ENCODE measurements at regions not wholly inside any gene's neighbourhood (a gene's known extent, or its start where the extent isn't known, plus 50 kb on each side); places are given as distances from the start of the nearest gene placed in this dataset.
"Not testable (repeated sequence)": the region's sequence is repeated elsewhere in the genome, so short reads cannot be mapped to it uniquely, and the experiment has no call there.

DNA sequence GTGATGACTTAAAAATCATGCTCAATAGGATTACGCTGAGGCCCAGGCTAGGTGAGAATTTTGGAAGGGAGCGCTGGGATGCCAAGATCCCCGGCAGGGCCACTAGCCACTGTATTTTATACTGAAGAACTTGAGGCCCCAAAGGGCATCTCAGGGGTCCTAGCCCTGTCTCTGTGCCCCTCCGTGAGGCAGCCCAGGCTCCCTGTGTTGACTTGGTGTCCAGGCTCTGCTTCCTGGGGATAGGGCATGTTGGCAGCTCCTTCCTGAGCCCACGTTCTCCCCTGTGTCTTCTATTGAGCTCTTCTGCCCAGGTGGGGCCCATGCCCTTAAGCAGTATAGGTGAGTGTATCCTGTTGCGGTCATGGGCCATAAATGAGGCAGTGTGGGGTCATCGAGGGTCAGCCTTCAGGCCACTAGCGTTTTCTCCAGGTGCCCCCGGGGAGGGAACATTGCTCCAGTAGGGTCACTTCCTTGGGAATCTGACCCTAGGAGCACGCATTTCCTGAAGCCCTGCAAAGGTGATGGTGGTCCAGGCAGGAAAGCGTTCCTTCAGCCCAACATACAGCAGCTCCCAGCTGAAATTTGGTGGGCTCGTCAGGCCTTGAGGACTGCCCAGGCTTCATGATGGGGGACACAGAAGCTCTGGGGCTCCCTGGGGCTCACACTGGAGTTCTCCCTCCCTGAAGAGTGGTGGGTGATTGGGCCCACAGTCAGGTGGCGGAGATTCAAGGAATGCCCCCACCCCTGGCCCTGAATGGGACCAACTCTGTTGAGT is 189.4 kb downstream of the UBE3A start:
- TF ChIP-seq CTCF (IDR thresholded peaks at IDR 0.05; ENCODE audit: insufficient read depth, low read depth, low read length, missing control alignments), result no peak
- H3K4me3 ChIP-seq (ENCODE audit: low read depth, low read length), result no peak overlapping the region
- DNase-seq (ENCODE audit: low read depth), result no peak

- no peak for TF ChIP-seq CTCF (IDR thresholded peaks at IDR 0.05; ENCODE audit: insufficient read depth, low read depth, low read length, missing control alignments)
- no peak overlapping the region for H3K4me3 ChIP-seq (ENCODE audit: low read depth, low read length)
- DNase-seq (ENCODE audit: low read depth), result no peak
Observed at GRCh38 chr15:25250011-25250596, 188.7 kb downstream of the UBE3A start.

GRCh38 chr15:25250906-25251622 is 187.8 kb downstream of the UBE3A start:
- H3K4me3 ChIP-seq (ENCODE audit: low read depth, low read length), result no peak overlapping the region
- no peak for TF ChIP-seq CTCF (IDR thresholded peaks at IDR 0.05; ENCODE audit: insufficient read depth, low read depth, low read length, missing control alignments)
- no peak for DNase-seq (ENCODE audit: low read depth)

GRCh38 chr15:25251700-25252390 is 187.0 kb downstream of the UBE3A start:
- no peak for DNase-seq (ENCODE audit: low read depth)
- no peak overlapping the region for H3K4me3 ChIP-seq (ENCODE audit: low read depth, low read length)
- no peak for TF ChIP-seq CTCF (IDR thresholded peaks at IDR 0.05; ENCODE audit: insufficient read depth, low read depth, low read length, missing control alignments)

DNA sequence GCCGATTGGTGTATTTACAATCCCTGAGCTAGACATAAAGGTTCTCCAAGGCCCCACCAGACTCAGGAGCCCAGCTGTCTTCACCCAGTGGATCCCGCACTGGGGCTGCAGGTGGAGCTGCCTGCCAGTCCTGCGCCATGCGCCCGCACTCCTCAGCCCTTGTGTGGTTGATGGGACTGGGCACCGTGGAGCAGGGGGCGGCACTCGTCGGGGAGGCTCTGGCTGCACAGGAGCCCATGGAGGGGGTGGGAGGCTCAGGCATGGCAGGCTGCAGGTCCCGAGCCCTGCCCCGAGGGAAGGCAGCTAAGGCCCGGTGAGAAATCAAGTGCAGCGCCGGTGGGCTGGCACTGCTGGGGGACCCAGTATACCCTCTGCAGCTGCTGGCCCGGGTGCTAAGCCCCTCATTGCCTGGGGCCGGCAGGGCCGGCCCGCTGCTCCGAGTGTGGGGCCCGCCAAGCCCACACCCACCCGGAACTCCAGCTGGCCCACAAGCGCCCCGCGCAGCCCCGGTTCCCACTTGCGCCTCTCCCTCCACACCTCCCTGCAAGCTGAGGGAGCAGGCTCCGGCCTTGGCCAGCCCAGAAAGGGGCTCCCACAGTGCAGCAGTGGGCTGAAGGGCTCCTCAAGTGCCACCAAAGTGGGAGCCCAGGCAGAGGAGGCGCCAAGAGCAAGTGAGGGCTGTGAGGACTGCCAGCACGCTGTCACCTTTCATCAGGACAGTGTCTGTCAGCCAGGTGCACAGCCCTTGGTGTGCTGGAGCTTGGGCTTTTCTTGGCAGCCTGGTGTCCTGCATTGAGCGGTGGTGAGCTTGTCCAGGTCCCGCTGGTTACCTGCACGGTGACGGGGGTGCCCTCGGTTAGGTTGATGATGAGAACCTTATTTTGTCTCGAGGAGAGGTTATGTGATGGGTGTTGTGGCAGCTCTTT is 185.5 kb downstream of the UBE3A start:
- not testable (repeated sequence) for DNase-seq (ENCODE audit: low read depth); H3K4me3 ChIP-seq (ENCODE audit: low read depth, low read length)

DNA sequence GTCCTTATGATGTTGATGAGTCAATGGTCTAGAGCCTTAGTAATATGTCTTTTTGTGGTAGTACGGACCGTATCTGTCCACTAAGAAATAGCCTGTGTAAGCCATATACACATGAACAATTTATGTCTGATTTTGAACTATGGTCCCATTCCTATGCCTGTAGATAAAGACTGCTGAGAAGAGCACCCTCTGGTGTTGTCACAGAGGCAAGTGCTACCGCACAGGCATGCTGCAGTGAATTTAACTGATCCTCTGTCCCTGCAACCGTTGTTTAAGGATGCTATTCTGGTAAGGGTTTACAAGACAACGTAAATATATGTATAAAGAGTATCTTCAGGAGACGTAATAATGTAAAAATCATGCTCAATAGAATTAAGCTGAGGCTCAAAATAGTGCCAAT is 170.7 kb downstream of the UBE3A start:
- TF ChIP-seq CTCF (IDR thresholded peaks at IDR 0.05; ENCODE audit: insufficient read depth, low read depth, low read length, missing control alignments), result no peak
- no peak for DNase-seq (ENCODE audit: low read depth)
- H3K4me3 ChIP-seq (ENCODE audit: low read depth, low read length), result no peak overlapping the region

Measured in GM12865 (cell line).